SK-N-SH (cell line): ENCODE measurements at regions not wholly inside any gene's neighbourhood (a gene's known extent, or its start where the extent isn't known, plus 50 kb on each side); places are given as distances from the start of the nearest gene placed in this dataset.

ENCODE experiments used
- CTCF ChIA-PET: fragments of 300-600, 350-600 bp; formaldehyde crosslinking; extraction: SDS; loops from one replicate; lab custom pipeline; 2021; lab: Yijun Ruan, JAX
- POLR2A ChIA-PET: fragments of 350-600 bp; sonication (Branson Sonifier 250); formaldehyde crosslinking; extraction: SDS; loops from one replicate; lab custom pipeline; 2020; ENCODE audit warnings: antibody characterized with exemption, inconsistent platforms; lab: Yijun Ruan, JAX
- DNase-seq: peaks from one replicate; pipeline ENCODE4 v3.0.0; 2012
- H2AFZ ChIP-seq: fragments of 200-600 bp; sonication (generic); 2 replicates; pipeline ENCODE4 v1.8.1; 2016; ENCODE audit warnings: antibody characterized with exemption, mild to moderate bottlenecking, low read depth
- H3F3A ChIP-seq: fragments of 200-600 bp; sonication (generic); replicated peaks from 2 replicates; pipeline ENCODE3; 2016; ENCODE audit warnings: antibody characterized with exemption, mild to moderate bottlenecking; ENCODE audit not compliant: insufficient read depth
- H3K27ac ChIP-seq, 2 experiments: fragments of 200-500 bp in 1 of 2; fragments of 200-600 bp in 1 of 2; sonication (Bioruptor generic) in 1 of 2; sonication (generic), shearing (Covaris generic) in 1 of 2; 2 replicates each; pipeline versions ENCODE4 v1.5.1 to v1.6.1; 2014 to 2016; ENCODE audit warnings: low read depth in 2 of 2, inconsistent platforms in 1 of 2, low read length in 1 of 2, mild to moderate bottlenecking in 1 of 2, mixed read lengths in 1 of 2
- H3K27me3 ChIP-seq: fragments of 200-600 bp; sonication (generic), shearing (Covaris generic); 2 replicates; pipeline ENCODE4 v1.6.1; 2016; ENCODE audit warnings: mixed run types; ENCODE audit not compliant: insufficient read depth
- H3K36me3 ChIP-seq, 2 experiments: fragments of 200-500 bp in 1 of 2; fragments of 200-600 bp in 1 of 2; sonication (Bioruptor generic) in 1 of 2; sonication (generic) in 1 of 2; replicated peaks in 1 of 2; 2 replicates each; pipeline versions ENCODE3 to v1.5.1; 2014 to 2016; ENCODE audit warnings: low read length in 1 of 2, mild to moderate bottlenecking in 1 of 2; ENCODE audit not compliant: insufficient read depth in 2 of 2, control insufficient read depth in 1 of 2
- H3K4me1 ChIP-seq, 2 experiments: fragments of 200-500 bp in 1 of 2; fragments of 200-600 bp in 1 of 2; sonication (Bioruptor generic) in 1 of 2; sonication (generic), shearing (Covaris generic) in 1 of 2; 2 replicates each; pipeline versions ENCODE4 v1.5.1 to v1.6.1; 2014 to 2016; ENCODE audit warnings: low read depth in 1 of 2, low read length in 1 of 2, mixed run types in 1 of 2; ENCODE audit not compliant: insufficient read depth in 2 of 2, control insufficient read depth in 1 of 2
- H3K4me2 ChIP-seq: fragments of 200-600 bp; sonication (generic), shearing (Covaris generic); 2 replicates; pipeline ENCODE4 v1.6.1; 2017; ENCODE audit warnings: mixed run types
- H3K4me3 ChIP-seq, 2 experiments: fragments of 200-500 bp in 1 of 2; fragments of 200-600 bp in 1 of 2; sonication (Bioruptor generic) in 1 of 2; sonication (generic), shearing (Covaris generic) in 1 of 2; 2 replicates each; pipeline versions ENCODE4 v1.5.1 to v1.8.1; 2014 to 2016; ENCODE audit warnings: low read depth in 2 of 2, inconsistent platforms in 1 of 2, low read length in 1 of 2, mild to moderate bottlenecking in 1 of 2, mixed read lengths in 1 of 2, moderate library complexity in 1 of 2
- H3K79me2 ChIP-seq: fragments of 200-600 bp; sonication (generic); 2 replicates; pipeline ENCODE4 v1.8.1; 2017; ENCODE audit warnings: mild to moderate bottlenecking; ENCODE audit not compliant: insufficient read depth
- H3K9ac ChIP-seq: fragments of 200-600 bp; sonication (generic); 2 replicates; pipeline ENCODE4 v1.6.1; 2017; ENCODE audit warnings: mixed run types
- H3K9me2 ChIP-seq: fragments of 200-600 bp; sonication (generic); 2 replicates; pipeline ENCODE4 v1.6.1; 2017; ENCODE audit warnings: mixed run types
- H3K9me3 ChIP-seq: fragments of 200-600 bp; sonication (generic); 2 replicates; pipeline ENCODE4 v1.6.1; 2017; ENCODE audit warnings: mixed run types, mild to moderate bottlenecking, moderate library complexity
- H4K20me1 ChIP-seq: fragments of 200-600 bp; sonication (generic); 2 replicates; pipeline ENCODE4 v1.6.1; 2017; ENCODE audit warnings: mild to moderate bottlenecking, mixed run types; ENCODE audit not compliant: insufficient read depth
- ELF1 ChIP-seq: IDR thresholded peaks from 2 replicates; pipeline ENCODE4 v1.4.0; 2012
- EZH2phosphoT487 ChIP-seq: fragments of 200-600 bp; sonication (generic); IDR thresholded peaks from 2 replicates; pipeline ENCODE4 v1.6.1; 2017; ENCODE audit warnings: low read depth, mixed run types, mild to moderate bottlenecking, antibody characterized with exemption, moderate library complexity, borderline replicate concordance
- FOSL2 ChIP-seq: IDR thresholded peaks from 2 replicates; pipeline ENCODE4 v1.4.0; 2012; ENCODE audit warnings: low read depth, mild to moderate bottlenecking, moderate library complexity, borderline replicate concordance
- FOXJ3 ChIP-seq: sonication (generic); formaldehyde crosslinking; IDR thresholded peaks from 2 replicates; pipeline ENCODE4 v1.5.1; 2020; ENCODE audit warnings: mild to moderate bottlenecking, missing genetic modification reagents
- FOXM1 ChIP-seq: IDR thresholded peaks from 2 replicates; pipeline ENCODE4 v1.4.0; 2012; ENCODE audit warnings: low read depth, mild to moderate bottlenecking
- GATA2 ChIP-seq: sonication (generic); formaldehyde crosslinking; IDR thresholded peaks from 2 replicates; pipeline ENCODE4 v1.5.0; 2020; ENCODE audit warnings: mild to moderate bottlenecking, missing genetic modification reagents
- IRF3 ChIP-seq: fragments of 150-350 bp; IDR thresholded peaks from 2 replicates; pipeline ENCODE4 v1.6.1; 2016; ENCODE audit warnings: mild to moderate bottlenecking, low read depth, low read length
- MEF2A ChIP-seq: IDR thresholded peaks from 2 replicates; pipeline ENCODE4 v1.4.0; 2012; ENCODE audit warnings: low read depth, borderline replicate concordance
- NRF1 ChIP-seq: IDR thresholded peaks from 2 replicates; pipeline ENCODE4 v1.6.1; 2012; ENCODE audit warnings: low read depth, mild to moderate bottlenecking, low read length
- RCOR1 ChIP-seq: fragments of 150-350 bp; IDR thresholded peaks from 2 replicates; pipeline ENCODE4 v1.6.1; 2017; ENCODE audit warnings: antibody characterized with exemption, low read length
- REST ChIP-seq: IDR thresholded peaks from 2 replicates; pipeline ENCODE4 v1.6.1; 2012; ENCODE audit warnings: mild to moderate bottlenecking, low read depth, low read length, moderate library complexity
- TAF1 ChIP-seq: IDR thresholded peaks from 2 replicates; pipeline ENCODE4 v1.6.1; 2012; ENCODE audit warnings: low read depth, mild to moderate bottlenecking, low read length, moderate library complexity, borderline replicate concordance
- TEAD4 ChIP-seq: IDR thresholded peaks from 2 replicates; pipeline ENCODE4 v1.4.0; 2012; ENCODE audit warnings: mild to moderate bottlenecking, borderline replicate concordance; ENCODE audit not compliant: insufficient read depth
- WGBS: methylation state at CpG from one replicate; pipeline ENCODE4 v1.1.6; 2017; ENCODE audit warnings: low lambda C conversion rate; 5-methylcytosine and 5-hydroxymethylcytosine counted together

GRCh38 chr1:101739146-101739545 lies 257.6 kb downstream of the OLFM3 start:
- Histone ChIP-seq H3K36me3 (no peaks in the 10 kb centered on the region), H3K9me2 (no peaks in the 10 kb centered on the region), H3K27me3 (no peaks in the 10 kb centered on the region), H2AFZ (no peak overlapping the region), H3K4me3 (no peak overlapping the region), H3K4me2 (peak overlapping the region; percentile 18; the same call in 1 of the 2 replicates), H3F3A (peaks cover 9% of the 10 kb centered on the region), H3K79me2 (no peaks in the 10 kb centered on the region), H3K4me1 (peaks cover 0 to 8% of the 10 kb centered on the region in 2 experiments; a peak in 1 of 4 replicates), H3K9me3 (no peaks in the 10 kb centered on the region), H3K27ac (peak overlapping the region in 1 of 2 experiments; percentile 56; a peak in 2 of 4 replicates), H3K9ac (no peak overlapping the region), H4K20me1 (no peaks in the 10 kb centered on the region)
- no peak for DNase-seq
- POLR2A ChIA-PET = no interaction called here
- CTCF ChIA-PET = no interaction called here
- TF ChIP-seq FOXM1 (no peak), EZH2phosphoT487 (no peak), ELF1 (no peak), MEF2A (no peak), TAF1 (no peak), IRF3 (no peak), FOSL2 (no peak), FOXJ3 (CRISPR knock-in tag) (no peak)
- 82% methylated on average over 6 of the region's 6 CpGs for WGBS

- Histone ChIP-seq H3F3A (peaks cover 9% of the 10 kb centered on the region), H4K20me1 (no peaks in the 10 kb centered on the region), H3K79me2 (no peaks in the 10 kb centered on the region), H3K27ac (no peak overlapping the region), H3K36me3 (no peaks in the 10 kb centered on the region), H3K4me3 (no peak overlapping the region), H3K9me3 (no peaks in the 10 kb centered on the region), H3K9ac (no peak overlapping the region), H3K27me3 (no peaks in the 10 kb centered on the region), H3K4me1 (peaks cover 0 to 8% of the 10 kb centered on the region in 2 experiments; a peak in 1 of 4 replicates)
- POLR2A ChIA-PET = no interaction called here
- CTCF ChIA-PET = no interaction called here
- TF ChIP-seq NRF1 (no peak), TEAD4 (no peak), RCOR1 (no peak), IRF3 (no peak), GATA2 (no peak), REST (no peak), FOXJ3 (CRISPR knock-in tag) (no peak)
- TF ChIP-seq, all 33 proteins: peak for 0
- no peak overlapping the region for H3K4me2 ChIP-seq
- no peak for DNase-seq
- H3K9me2 ChIP-seq = no peaks in the 10 kb centered on the region
- 74% methylated on average over 1 of the region's 1 CpG for WGBS
- H2AFZ ChIP-seq = peak overlapping the region; percentile 73; the same call in 1 of the 2 replicates
These were observed 256.8 kb downstream of the OLFM3 start for GRCh38 chr1:101739826-101740330.
